GM18505 (cell line): ENCODE measurements at regions not wholly inside any gene's neighbourhood (a gene's known extent, or its start where the extent isn't known, plus 50 kb on each side); places are given as distances from the start of the nearest gene placed in this dataset.

ENCODE experiments used
- ATAC-seq: cut with Tn5 transposase; IDR thresholded peaks from one replicate; pipeline ENCODE4 v1.9.1; 2021; ENCODE audit not compliant: unreplicated experiment
- POLR2A ChIP-seq: IDR thresholded peaks from 4 replicates; pipeline ENCODE4 v1.6.1; 2011; ENCODE audit warnings: borderline replicate concordance; ENCODE audit not compliant: insufficient read depth, insufficient read length; ENCODE audit errors: extremely low read depth

- TF ChIP-seq POLR2A, result no peak
- ATAC-seq, result no peak
Measured at GRCh38 chr22:47848184-47848920, 1085.9 kb downstream of the TBC1D22A start.

GRCh38 chr22:47847131-47847890, 1084.9 kb downstream of the TBC1D22A start:
- ATAC-seq, result no peak
- no peak for TF ChIP-seq POLR2A

GRCh38 chr22:47846206-47846605, 1083.8 kb downstream of the TBC1D22A start:
- no peak for TF ChIP-seq POLR2A
- ATAC-seq, result no peak

GRCh38 chr22:47842119-47842518, 1079.7 kb downstream of the TBC1D22A start:
- TF ChIP-seq POLR2A, result no peak
- no peak for ATAC-seq

GRCh38 chr22:47841156-47841555, 1078.7 kb downstream of the TBC1D22A start:
- TF ChIP-seq POLR2A, result no peak
- ATAC-seq, result no peak

- ATAC-seq, result no peak
- TF ChIP-seq POLR2A, result no peak
Measured at GRCh38 chr22:47839595-47840227, 1077.3 kb downstream of the TBC1D22A start.

- no peak for ATAC-seq
- TF ChIP-seq POLR2A, result no peak
Measured at GRCh38 chr22:47837703-47838102, 1075.3 kb downstream of the TBC1D22A start.

GRCh38 chr22:47836957-47837356, 1074.5 kb downstream of the TBC1D22A start:
- no peak for ATAC-seq
- no peak for TF ChIP-seq POLR2A

- no peak for ATAC-seq
- TF ChIP-seq POLR2A, result no peak
Measured at GRCh38 chr22:47835726-47836125, 1073.3 kb downstream of the TBC1D22A start.

- ATAC-seq, result no peak
- no peak for TF ChIP-seq POLR2A
Measured at GRCh38 chr22:47826016-47826415, 1063.6 kb downstream of the TBC1D22A start.

- no peak for TF ChIP-seq POLR2A
- no peak for ATAC-seq
Measured at GRCh38 chr22:47822422-47822821, 1060.0 kb downstream of the TBC1D22A start.

GRCh38 chr22:47818496-47818895, 1056.0 kb downstream of the TBC1D22A start:
- no peak for ATAC-seq
- no peak for TF ChIP-seq POLR2A

- ATAC-seq, result no peak
- no peak for TF ChIP-seq POLR2A
Measured at GRCh38 chr22:47817380-47817779, 1054.9 kb downstream of the TBC1D22A start.

- no peak for ATAC-seq
- TF ChIP-seq POLR2A, result no peak
Measured at GRCh38 chr22:47816863-47817210, 1054.4 kb downstream of the TBC1D22A start.
